ENCODE measurements at regions not wholly inside any gene's neighbourhood (a gene's known extent, or its start where the extent isn't known, plus 50 kb on each side); places are given as distances from the start of the nearest gene placed in this dataset.

DNA sequence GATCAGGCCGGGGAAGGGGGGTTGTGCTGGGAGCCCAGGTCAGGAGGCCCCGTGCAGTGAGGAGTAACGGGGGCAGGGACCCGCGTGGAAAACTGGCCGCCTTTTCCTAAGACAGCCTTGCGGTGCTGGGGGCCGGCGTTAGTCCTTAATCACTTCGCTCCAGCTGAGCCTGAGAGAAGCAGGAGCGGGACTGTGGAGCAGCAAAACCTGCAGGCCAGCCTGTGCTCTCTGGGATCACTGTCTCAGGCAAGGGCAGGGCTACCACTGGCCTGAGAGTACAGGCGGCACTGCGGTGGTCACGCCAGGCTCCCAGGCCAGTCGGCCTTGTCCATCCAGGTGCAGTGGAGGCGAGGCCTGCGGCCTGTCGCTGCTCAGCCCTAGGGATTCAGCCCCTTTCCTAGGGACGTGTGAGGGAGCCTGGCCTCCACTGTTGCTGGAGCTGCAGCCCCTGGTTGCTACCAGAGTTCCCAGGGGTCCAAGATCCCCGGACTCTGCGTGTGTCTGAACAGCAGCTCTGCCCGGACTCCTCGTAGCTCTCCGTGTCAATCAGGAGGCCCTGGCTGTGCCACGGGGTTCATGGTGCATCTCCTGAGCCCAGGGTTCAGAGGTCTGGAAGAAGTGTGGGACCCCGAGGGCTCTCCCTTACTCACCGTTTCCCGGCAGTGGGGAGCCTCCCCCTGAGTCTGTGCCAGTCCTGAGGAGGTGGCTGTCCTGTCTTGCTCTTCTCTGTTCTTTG, 2141.7 kb upstream of the TENM3 start:
- H3K27ac Mint-ChIP-seq = no peak overlapping the region
- no peaks in the 10 kb centered on the region for H3K27me3 Mint-ChIP-seq
- no peaks in the 10 kb centered on the region for H3K4me1 Mint-ChIP-seq (ENCODE audit: low read depth)
- H3K4me3 Mint-ChIP-seq = no peak overlapping the region
- no peak for DNase-seq
- H3K9me3 Mint-ChIP-seq = peaks cover 10% of the 10 kb centered on the region
- H3K36me3 Mint-ChIP-seq (ENCODE audit: low read depth) = no peaks in the 10 kb centered on the region

GRCh38 chr4:180103794-180104193, 2139.4 kb upstream of the TENM3 start:
- H3K4me3 Mint-ChIP-seq = no peak overlapping the region
- no peak overlapping the region for H3K27ac Mint-ChIP-seq
- no peaks in the 10 kb centered on the region for H3K4me1 Mint-ChIP-seq (ENCODE audit: low read depth)
- H3K36me3 Mint-ChIP-seq (ENCODE audit: low read depth) = no peaks in the 10 kb centered on the region
- peaks cover 14% of the 10 kb centered on the region for H3K9me3 Mint-ChIP-seq
- DNase-seq = no peak
- no peaks in the 10 kb centered on the region for H3K27me3 Mint-ChIP-seq

DNA sequence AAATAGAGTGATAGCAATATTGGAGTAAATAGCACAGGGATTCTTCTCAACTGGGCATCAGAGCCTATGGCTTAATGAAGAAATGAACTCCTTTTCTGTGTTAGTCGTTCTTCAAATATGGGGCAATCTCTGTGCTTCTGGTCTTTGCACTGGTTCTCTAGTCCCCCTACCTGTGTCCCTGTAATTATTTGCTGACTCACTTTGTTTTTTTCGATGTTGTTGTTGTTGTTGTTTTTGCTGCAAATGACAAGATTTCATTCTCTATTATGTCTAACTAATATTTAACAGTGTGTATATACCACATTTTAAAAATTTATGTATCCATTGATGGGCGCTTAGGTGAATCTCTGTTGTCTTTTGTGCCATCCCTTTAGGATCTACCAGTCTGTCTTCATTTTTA, 2137.8 kb upstream of the TENM3 start:
- Mint-ChIP-seq H3K4me3 (no peak overlapping the region), H3K36me3 (ENCODE audit: low read depth) (no peaks in the 10 kb centered on the region), H3K27ac (no peak overlapping the region), H3K9me3 (peaks cover 8% of the 10 kb centered on the region), H3K27me3 (no peaks in the 10 kb centered on the region), H3K4me1 (ENCODE audit: low read depth) (no peaks in the 10 kb centered on the region)
- DNase-seq = no peak

- Mint-ChIP-seq H3K36me3 (ENCODE audit: low read depth) (no peaks in the 10 kb centered on the region), H3K9me3 (peaks cover 8% of the 10 kb centered on the region), H3K4me1 (ENCODE audit: low read depth) (no peaks in the 10 kb centered on the region), H3K27ac (no peak overlapping the region), H3K4me3 (no peak overlapping the region), H3K27me3 (no peaks in the 10 kb centered on the region)
- no peak for DNase-seq
Observed at GRCh38 chr4:180106122-180106521, 2137.1 kb upstream of the TENM3 start.

- Mint-ChIP-seq H3K36me3 (ENCODE audit: low read depth) (no peaks in the 10 kb centered on the region), H3K9me3 (peaks cover 8% of the 10 kb centered on the region), H3K27me3 (no peaks in the 10 kb centered on the region)
Observed at GRCh38 chr4:180106997-180107396, 2136.2 kb upstream of the TENM3 start.

DNA sequence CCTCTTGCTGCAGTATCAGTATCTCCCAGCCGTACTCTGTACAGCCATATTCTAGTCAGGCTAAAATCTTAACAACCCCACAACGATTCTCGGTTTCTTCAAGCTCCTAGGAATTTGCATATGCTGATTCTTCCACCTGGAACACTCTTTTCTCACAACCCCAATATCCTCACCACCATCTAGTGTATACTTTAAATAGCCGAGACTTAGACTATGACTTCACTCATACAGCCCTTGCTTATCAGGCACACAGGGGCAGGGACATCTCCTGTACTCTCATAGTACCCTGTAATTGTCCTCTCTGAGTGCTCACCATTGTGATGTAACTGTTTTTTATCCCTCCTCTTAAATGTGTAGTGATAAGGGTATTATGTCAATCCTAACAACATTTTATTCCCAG, 2126.4 kb upstream of the TENM3 start:
- DNase-seq = no peak
- H3K9me3 Mint-ChIP-seq = no peaks in the 10 kb centered on the region
- H3K4me3 Mint-ChIP-seq = no peak overlapping the region
- H3K36me3 Mint-ChIP-seq (ENCODE audit: low read depth) = no peaks in the 10 kb centered on the region
- H3K4me1 Mint-ChIP-seq (ENCODE audit: low read depth) = no peaks in the 10 kb centered on the region
- H3K27me3 Mint-ChIP-seq = no peaks in the 10 kb centered on the region
- H3K27ac Mint-ChIP-seq = no peak overlapping the region

More at GRCh38 chr4:180106997-180107396, 2136.2 kb upstream of the TENM3 start:
- Mint-ChIP-seq H3K4me3 (no peak overlapping the region), H3K27ac (no peak overlapping the region), H3K4me1 (ENCODE audit: low read depth) (no peaks in the 10 kb centered on the region)
- DNase-seq = no peak

GRCh38 chr4:180120068-180120467, 2123.1 kb upstream of the TENM3 start:
- Mint-ChIP-seq H3K27me3 (no peaks in the 10 kb centered on the region), H3K4me3 (no peak overlapping the region), H3K36me3 (ENCODE audit: low read depth) (no peaks in the 10 kb centered on the region), H3K9me3 (no peaks in the 10 kb centered on the region), H3K27ac (no peak overlapping the region), H3K4me1 (ENCODE audit: low read depth) (no peaks in the 10 kb centered on the region)
- no peak for DNase-seq

DNA sequence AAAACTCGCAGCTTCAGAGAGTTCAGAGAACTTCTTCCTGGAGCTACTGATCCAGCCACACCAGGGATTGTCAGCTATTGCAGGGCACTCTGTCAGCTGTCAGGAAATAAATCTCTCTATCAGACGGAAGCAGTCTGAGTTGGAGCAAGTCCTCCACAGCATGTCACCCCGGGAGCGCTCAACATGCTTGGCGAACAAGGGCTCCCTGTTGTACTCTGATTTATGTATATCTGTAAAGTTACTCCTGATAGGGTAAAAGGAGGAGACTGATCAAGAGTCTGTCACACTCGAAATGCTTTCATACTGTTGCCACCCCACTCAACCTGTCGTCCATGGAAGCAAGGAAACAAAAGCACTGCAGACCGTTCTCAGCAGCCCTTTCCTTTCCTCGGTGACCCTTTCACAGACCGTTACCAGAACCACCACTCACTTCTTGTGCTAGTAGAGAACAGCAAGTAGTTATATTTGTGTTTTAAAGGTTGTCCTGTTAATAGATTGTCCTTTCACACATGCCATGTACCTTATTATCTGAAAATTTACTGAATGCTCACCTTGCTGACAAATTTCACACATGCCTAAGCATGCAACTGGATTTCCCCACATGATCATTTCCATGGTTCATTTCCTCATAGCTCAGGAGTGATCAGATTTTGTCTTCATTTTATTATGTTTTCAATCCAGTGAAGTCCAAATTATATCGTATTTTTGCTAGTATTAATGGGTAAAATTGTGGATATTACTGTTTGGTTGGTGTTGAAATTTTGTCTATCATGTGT, 2108.9 kb upstream of the TENM3 start:
- Mint-ChIP-seq H3K27ac (no peak overlapping the region), H3K36me3 (ENCODE audit: low read depth) (no peaks in the 10 kb centered on the region), H3K27me3 (no peaks in the 10 kb centered on the region), H3K4me3 (no peak overlapping the region), H3K4me1 (ENCODE audit: low read depth) (peaks cover 3% of the 10 kb centered on the region), H3K9me3 (no peaks in the 10 kb centered on the region)
- no peak for DNase-seq

DNA sequence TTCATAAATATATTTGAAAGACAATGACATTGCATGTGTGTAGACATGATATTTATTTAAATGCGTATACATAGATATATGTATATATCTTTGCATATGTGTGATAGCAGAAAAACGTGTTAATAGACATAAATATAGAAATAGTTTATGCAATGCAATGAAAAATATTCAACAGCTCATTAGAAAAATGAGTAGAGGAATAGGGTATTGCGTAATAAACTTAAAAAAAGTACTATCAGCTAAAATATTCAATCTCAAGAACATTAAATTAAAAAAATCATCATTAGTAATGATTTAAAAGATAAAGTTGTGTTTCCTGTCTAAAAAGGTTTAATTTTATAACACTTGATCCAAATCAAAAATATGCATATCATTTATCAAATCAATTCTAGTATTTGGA, 2101.5 kb upstream of the TENM3 start:
- no peak overlapping the region for H3K27ac Mint-ChIP-seq
- no peaks in the 10 kb centered on the region for H3K27me3 Mint-ChIP-seq
- no peak overlapping the region for H3K4me3 Mint-ChIP-seq
- no peak for DNase-seq
- no peaks in the 10 kb centered on the region for H3K4me1 Mint-ChIP-seq (ENCODE audit: low read depth)
- no peaks in the 10 kb centered on the region for H3K36me3 Mint-ChIP-seq (ENCODE audit: low read depth)
- H3K9me3 Mint-ChIP-seq = no peaks in the 10 kb centered on the region

DNA sequence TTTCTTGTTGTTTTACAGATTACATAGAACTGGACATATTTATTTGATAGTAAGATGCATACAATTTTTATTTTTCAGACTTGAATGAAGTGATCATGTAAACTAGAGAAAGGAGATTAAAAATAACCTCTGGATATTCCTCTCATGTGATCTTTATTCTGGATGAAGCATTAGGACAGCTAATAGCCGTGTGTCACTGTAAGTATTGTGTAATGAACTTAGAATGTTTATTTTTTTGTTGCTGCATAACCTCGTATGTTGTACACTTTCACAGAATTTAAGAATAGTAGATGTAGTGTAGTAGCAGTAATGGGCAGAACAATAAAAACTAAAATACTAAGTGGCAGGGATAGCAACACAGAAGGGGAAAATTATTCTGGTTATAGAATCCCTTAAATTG, 2094.5 kb upstream of the TENM3 start:
- Mint-ChIP-seq H3K4me3 (no peak overlapping the region), H3K36me3 (ENCODE audit: low read depth) (no peaks in the 10 kb centered on the region), H3K9me3 (peaks cover 2% of the 10 kb centered on the region)

GRCh38 chr4:180150818-180151217, 2092.4 kb upstream of the TENM3 start:
- Mint-ChIP-seq H3K27me3 (no peaks in the 10 kb centered on the region), H3K27ac (no peak overlapping the region), H3K9me3 (peaks cover 2% of the 10 kb centered on the region), H3K4me1 (ENCODE audit: low read depth) (no peaks in the 10 kb centered on the region), H3K4me3 (no peak overlapping the region), H3K36me3 (ENCODE audit: low read depth) (no peaks in the 10 kb centered on the region)
- no peak for DNase-seq

More for the DNA sequence above, 2094.5 kb upstream of the TENM3 start:
- DNase-seq = no peak
- no peaks in the 10 kb centered on the region for H3K27me3 Mint-ChIP-seq
- no peak overlapping the region for H3K27ac Mint-ChIP-seq
- no peaks in the 10 kb centered on the region for H3K4me1 Mint-ChIP-seq (ENCODE audit: low read depth)

- H3K27ac Mint-ChIP-seq = no peak overlapping the region
- H3K9me3 Mint-ChIP-seq = peaks cover 2% of the 10 kb centered on the region
- no peak for DNase-seq
- no peak overlapping the region for H3K4me3 Mint-ChIP-seq
- H3K36me3 Mint-ChIP-seq (ENCODE audit: low read depth) = no peaks in the 10 kb centered on the region
- H3K27me3 Mint-ChIP-seq = no peaks in the 10 kb centered on the region
- no peaks in the 10 kb centered on the region for H3K4me1 Mint-ChIP-seq (ENCODE audit: low read depth)
Observed at GRCh38 chr4:180152831-180153230, 2090.4 kb upstream of the TENM3 start.

GRCh38 chr4:180153587-180153986, 2089.6 kb upstream of the TENM3 start:
- Mint-ChIP-seq H3K9me3 (peaks cover 2% of the 10 kb centered on the region), H3K27me3 (no peaks in the 10 kb centered on the region), H3K27ac (no peak overlapping the region), H3K4me1 (ENCODE audit: low read depth) (no peaks in the 10 kb centered on the region), H3K4me3 (no peak overlapping the region), H3K36me3 (ENCODE audit: low read depth) (no peaks in the 10 kb centered on the region)
- no peak for DNase-seq

DNA sequence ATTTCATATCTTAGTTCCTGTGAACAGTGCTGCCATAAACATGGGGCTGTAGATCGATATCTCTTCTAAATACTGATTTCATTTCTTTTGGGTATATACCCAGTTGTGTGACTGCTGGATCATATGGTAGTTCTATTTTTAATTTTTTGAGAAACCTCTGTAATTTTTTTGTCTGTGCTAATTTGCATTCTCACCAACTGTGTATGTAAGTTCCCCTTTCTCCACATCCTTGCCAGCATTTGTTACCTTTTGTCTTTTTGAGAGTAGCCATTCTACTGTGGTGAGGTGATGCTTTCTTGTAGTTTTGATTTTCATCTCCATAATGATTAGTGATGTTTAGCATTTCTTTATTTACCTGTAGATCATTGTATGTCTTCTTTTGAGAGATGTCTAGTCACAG, 2086.5 kb upstream of the TENM3 start:
- Mint-ChIP-seq H3K9me3 (no peaks in the 10 kb centered on the region), H3K36me3 (ENCODE audit: low read depth) (no peaks in the 10 kb centered on the region), H3K4me3 (no peak overlapping the region), H3K4me1 (ENCODE audit: low read depth) (no peaks in the 10 kb centered on the region), H3K27me3 (no peaks in the 10 kb centered on the region), H3K27ac (no peak overlapping the region)
- no peak for DNase-seq

GRCh38 chr4:180160195-180160983, 2082.8 kb upstream of the TENM3 start:
- no peaks in the 10 kb centered on the region for H3K27me3 Mint-ChIP-seq
- no peaks in the 10 kb centered on the region for H3K36me3 Mint-ChIP-seq (ENCODE audit: low read depth)
- no peaks in the 10 kb centered on the region for H3K4me1 Mint-ChIP-seq (ENCODE audit: low read depth)
- H3K27ac Mint-ChIP-seq = no peak overlapping the region
- H3K9me3 Mint-ChIP-seq = no peaks in the 10 kb centered on the region
- DNase-seq = no peak
- H3K4me3 Mint-ChIP-seq = no peak overlapping the region
